DMS153 treated with DMSO at 0.1 percent for 48 hours (cell line): ENCODE measurements at regions not wholly inside any gene's neighbourhood (a gene's known extent, or its start where the extent isn't known, plus 50 kb on each side); places are given as distances from the start of the nearest gene placed in this dataset.

Experiments
- DNase-seq: peaks from one replicate; lab custom pipeline; 2025; ENCODE audit not compliant: unreplicated experiment; lab: John Stamatoyannopoulos, UW

GRCh38 chr13:34764246-34764645 lies 177.8 kb upstream of the NBEA start:
- no peak for DNase-seq

GRCh38 chr13:34765446-34766180 lies 176.5 kb upstream of the NBEA start:
- no peak for DNase-seq

GRCh38 chr13:34767778-34768177 lies 174.3 kb upstream of the NBEA start:
- no peak for DNase-seq

- no peak for DNase-seq
Measured at GRCh38 chr13:34772206-34772605, 169.9 kb upstream of the NBEA start.

- no peak for DNase-seq
Measured at GRCh38 chr13:34772881-34773280, 169.2 kb upstream of the NBEA start.

GRCh38 chr13:34776390-34776981 lies 165.6 kb upstream of the NBEA start:
- DNase-seq: no peak

GRCh38 chr13:34777089-34777913 lies 164.8 kb upstream of the NBEA start:
- no peak for DNase-seq

- no peak for DNase-seq
Measured at GRCh38 chr13:34777914-34778303, 164.2 kb upstream of the NBEA start.

GRCh38 chr13:34779171-34779570 lies 162.9 kb upstream of the NBEA start:
- DNase-seq: no peak

- no peak for DNase-seq
Measured at GRCh38 chr13:34793301-34793700, 148.8 kb upstream of the NBEA start.

GRCh38 chr13:34803756-34804155 lies 138.3 kb upstream of the NBEA start:
- DNase-seq: no peak

- no peak for DNase-seq
Measured at GRCh38 chr13:34805347-34805746, 136.7 kb upstream of the NBEA start.

- no peak for DNase-seq
Measured at GRCh38 chr13:34808649-34809048, 133.4 kb upstream of the NBEA start.

GRCh38 chr13:34810996-34811395 lies 131.1 kb upstream of the NBEA start:
- no peak for DNase-seq

- DNase-seq: no peak
Measured at GRCh38 chr13:34815526-34815925, 126.5 kb upstream of the NBEA start.

- DNase-seq: no peak
Measured at GRCh38 chr13:34816245-34816884, 125.7 kb upstream of the NBEA start.

GRCh38 chr13:34816908-34817665 lies 125.0 kb upstream of the NBEA start:
- no peak for DNase-seq

GRCh38 chr13:34822650-34823049 lies 119.4 kb upstream of the NBEA start:
- DNase-seq: no peak

GRCh38 chr13:34826432-34826831 lies 115.6 kb upstream of the NBEA start:
- DNase-seq: no peak

GRCh38 chr13:34833562-34834182 lies 108.4 kb upstream of the NBEA start:
- DNase-seq: no peak
